ENCODE measurements at regions not wholly inside any gene's neighbourhood (a gene's known extent, or its start where the extent isn't known, plus 50 kb on each side); places are given as distances from the start of the nearest gene placed in this dataset.

DNA sequence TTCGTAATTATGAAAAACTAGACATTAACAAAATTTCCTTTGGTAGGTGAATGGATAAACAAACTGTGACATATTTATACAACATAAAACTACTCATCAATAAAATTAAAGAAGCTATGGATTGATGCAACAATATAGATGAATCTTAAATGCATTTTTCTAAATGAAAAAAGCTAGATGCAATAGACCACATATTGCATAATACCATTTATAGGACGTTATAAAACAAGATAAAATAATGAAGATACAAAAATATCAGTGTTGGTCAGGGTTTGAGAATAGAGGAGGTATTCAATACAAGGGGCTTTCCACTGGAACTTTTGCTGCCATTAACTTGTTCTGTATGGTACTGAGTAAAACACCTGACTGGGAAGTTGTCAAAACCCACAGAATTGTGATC, 314.4 kb downstream of the GRB14 start:
- Histone ChIP-seq H3K36me3 (ENCODE audit: control insufficient read depth, insufficient read depth, low read length) (no peaks in the 10 kb centered on the region), H3K27me3 (ENCODE audit: control insufficient read depth, insufficient read depth, low read length) (no peaks in the 10 kb centered on the region), H3K4me3 (ENCODE audit: low read depth, low read length) (no peak overlapping the region)
- TF ChIP-seq, protein P1, sequence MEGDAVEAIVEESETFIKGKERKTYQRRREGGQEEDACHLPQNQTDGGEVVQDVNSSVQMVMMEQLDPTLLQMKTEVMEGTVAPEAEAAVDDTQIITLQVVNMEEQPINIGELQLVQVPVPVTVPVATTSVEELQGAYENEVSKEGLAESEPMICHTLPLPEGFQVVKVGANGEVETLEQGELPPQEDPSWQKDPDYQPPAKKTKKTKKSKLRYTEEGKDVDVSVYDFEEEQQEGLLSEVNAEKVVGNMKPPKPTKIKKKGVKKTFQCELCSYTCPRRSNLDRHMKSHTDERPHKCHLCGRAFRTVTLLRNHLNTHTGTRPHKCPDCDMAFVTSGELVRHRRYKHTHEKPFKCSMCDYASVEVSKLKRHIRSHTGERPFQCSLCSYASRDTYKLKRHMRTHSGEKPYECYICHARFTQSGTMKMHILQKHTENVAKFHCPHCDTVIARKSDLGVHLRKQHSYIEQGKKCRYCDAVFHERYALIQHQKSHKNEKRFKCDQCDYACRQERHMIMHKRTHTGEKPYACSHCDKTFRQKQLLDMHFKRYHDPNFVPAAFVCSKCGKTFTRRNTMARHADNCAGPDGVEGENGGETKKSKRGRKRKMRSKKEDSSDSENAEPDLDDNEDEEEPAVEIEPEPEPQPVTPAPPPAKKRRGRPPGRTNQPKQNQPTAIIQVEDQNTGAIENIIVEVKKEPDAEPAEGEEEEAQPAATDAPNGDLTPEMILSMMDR (IDR thresholded peaks at IDR 0.05; ENCODE audit: insufficient read depth, low read length, severe bottlenecking) = no peak
- no peak for DNase-seq (ENCODE audit: low read depth)
- FAIRE-seq = no peak

DNA sequence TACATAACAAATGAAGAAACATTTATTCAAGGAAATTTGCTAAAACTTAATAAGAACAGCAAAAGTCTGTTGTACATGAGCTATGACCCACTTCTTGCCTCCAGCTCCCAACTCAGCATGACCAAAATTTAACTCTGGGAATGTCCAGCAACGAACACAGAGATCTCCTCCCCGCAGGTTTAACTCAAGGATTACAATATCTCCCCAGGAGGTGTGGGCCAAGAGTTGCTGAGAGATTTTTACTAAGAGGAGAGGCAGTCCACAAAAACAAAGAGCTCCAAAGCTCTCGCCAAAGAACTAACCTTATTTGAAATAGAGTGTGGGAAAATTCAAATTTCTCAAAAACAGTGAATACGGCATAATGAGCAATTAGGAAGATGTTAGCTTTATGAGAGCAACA, 318.5 kb downstream of the GRB14 start:
- Histone ChIP-seq H3K27me3 (ENCODE audit: control insufficient read depth, insufficient read depth, low read length) (no peaks in the 10 kb centered on the region), H3K36me3 (ENCODE audit: control insufficient read depth, insufficient read depth, low read length) (no peaks in the 10 kb centered on the region), H3K4me3 (ENCODE audit: low read depth, low read length) (no peak overlapping the region)
- TF ChIP-seq, protein P1 (IDR thresholded peaks at IDR 0.05; ENCODE audit: insufficient read depth, low read length, severe bottlenecking) = no peak
- DNase-seq (ENCODE audit: low read depth) = no peak
- FAIRE-seq = no peak

DNA sequence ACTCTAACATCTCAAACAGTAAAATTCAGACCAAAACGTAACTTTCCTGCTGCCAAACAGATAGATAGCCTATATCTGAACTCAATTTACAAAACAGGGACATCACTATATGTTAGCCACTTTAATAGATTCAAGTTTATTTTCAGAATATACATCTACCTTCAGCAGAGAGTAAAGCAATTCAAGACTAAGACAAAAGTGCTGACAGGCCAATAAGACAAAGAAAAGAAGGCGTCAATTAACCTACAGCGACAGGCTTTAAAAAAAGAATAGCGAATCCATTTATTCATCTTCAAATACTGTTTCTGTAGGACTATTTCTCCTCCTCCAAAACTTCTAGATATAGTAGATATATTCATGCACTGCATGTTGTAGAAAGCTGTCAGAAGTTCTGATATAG, 333.0 kb downstream of the GRB14 start:
- H3K27me3 ChIP-seq (ENCODE audit: control insufficient read depth, insufficient read depth, low read length) = no peaks in the 10 kb centered on the region
- DNase-seq (ENCODE audit: low read depth) (no peak), FAIRE-seq (no peak)
- no peaks in the 10 kb centered on the region for H3K36me3 ChIP-seq (ENCODE audit: control insufficient read depth, insufficient read depth, low read length)
- H3K4me3 ChIP-seq (ENCODE audit: low read depth, low read length) = no peak overlapping the region
- TF ChIP-seq, protein P1 (IDR thresholded peaks at IDR 0.05; ENCODE audit: insufficient read depth, low read length, severe bottlenecking) = no peak

DNA sequence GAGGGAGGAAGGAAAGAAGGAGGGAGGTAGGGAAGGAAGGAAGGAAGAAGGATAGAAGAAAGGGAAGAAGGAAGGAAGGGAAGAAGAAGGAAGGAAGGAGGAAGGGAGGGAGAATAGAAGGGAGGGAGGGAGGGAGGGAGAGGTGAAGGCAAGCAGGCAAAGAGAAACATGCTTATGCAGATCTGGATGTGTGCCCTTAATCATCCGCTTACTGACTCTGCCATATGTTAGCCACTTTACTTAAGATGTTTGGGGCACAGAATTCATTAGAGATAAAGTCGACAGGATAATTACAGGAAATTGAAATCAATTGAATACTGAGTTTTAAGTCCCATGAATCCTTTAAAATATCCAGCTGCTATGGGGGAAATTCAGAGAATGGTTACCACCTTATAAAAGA, 334.2 kb downstream of the GRB14 start:
- TF ChIP-seq, protein P1 (IDR thresholded peaks at IDR 0.05; ENCODE audit: insufficient read depth, low read length, severe bottlenecking) = no peak

DNA sequence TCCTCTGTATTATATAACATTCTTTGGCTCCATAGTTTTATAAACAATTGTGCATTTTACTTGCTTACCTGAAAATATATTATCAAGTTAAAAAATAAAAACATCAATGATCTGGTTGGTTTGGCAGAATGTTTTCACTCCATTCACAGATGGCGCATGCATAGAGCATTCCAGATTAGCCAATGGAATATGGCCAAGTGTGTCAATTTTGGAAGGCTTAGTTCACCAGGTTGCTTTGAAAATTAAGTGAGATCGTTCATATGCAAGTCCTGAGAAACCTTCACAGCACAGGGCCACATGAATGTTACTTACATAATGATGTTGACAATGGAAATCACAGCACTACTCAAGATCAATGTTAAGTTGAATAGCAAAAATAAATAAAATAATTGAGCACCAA, 335.7 kb downstream of the GRB14 start:
- Histone ChIP-seq H3K4me3 (ENCODE audit: low read depth, low read length) (no peak overlapping the region), H3K27me3 (ENCODE audit: control insufficient read depth, insufficient read depth, low read length) (no peaks in the 10 kb centered on the region), H3K36me3 (ENCODE audit: control insufficient read depth, insufficient read depth, low read length) (no peaks in the 10 kb centered on the region)
- TF ChIP-seq, protein P1 (IDR thresholded peaks at IDR 0.05; ENCODE audit: insufficient read depth, low read length, severe bottlenecking) = no peak
- FAIRE-seq = no peak
- DNase-seq (ENCODE audit: low read depth) = no peak

More for the DNA sequence above, 334.2 kb downstream of the GRB14 start:
- DNase-seq (ENCODE audit: low read depth) = no peak
- FAIRE-seq = no peak
- Histone ChIP-seq H3K27me3 (ENCODE audit: control insufficient read depth, insufficient read depth, low read length) (no peaks in the 10 kb centered on the region), H3K4me3 (ENCODE audit: low read depth, low read length) (no peak overlapping the region), H3K36me3 (ENCODE audit: control insufficient read depth, insufficient read depth, low read length) (no peaks in the 10 kb centered on the region)

DNA sequence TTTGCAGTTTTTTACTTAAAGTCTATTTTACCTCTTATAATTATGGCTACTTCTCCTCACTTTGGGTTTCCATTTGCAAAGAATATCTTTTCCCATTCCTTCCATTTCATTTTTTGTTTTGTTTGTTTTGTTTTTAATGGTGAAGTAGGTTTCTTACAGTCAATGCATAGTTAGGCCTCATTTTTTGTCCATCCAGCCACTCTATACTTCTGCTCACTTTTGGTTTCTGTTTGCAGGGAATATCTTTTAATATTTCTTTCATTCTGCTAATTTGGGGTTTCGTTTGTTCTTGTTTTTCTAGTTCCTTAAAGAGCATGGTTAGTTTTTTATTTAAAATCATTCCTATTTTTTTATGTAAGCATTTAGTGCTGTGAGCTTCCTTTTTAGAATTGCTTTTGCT, 339.4 kb downstream of the GRB14 start:
- DNase-seq (ENCODE audit: low read depth) (no peak), FAIRE-seq (no peak)
- TF ChIP-seq, protein P1 (IDR thresholded peaks at IDR 0.05; ENCODE audit: insufficient read depth, low read length, severe bottlenecking) = no peak
- Histone ChIP-seq H3K36me3 (ENCODE audit: control insufficient read depth, insufficient read depth, low read length) (no peaks in the 10 kb centered on the region), H3K27me3 (ENCODE audit: control insufficient read depth, insufficient read depth, low read length) (no peaks in the 10 kb centered on the region), H3K4me3 (ENCODE audit: low read depth, low read length) (no peak overlapping the region)

Data from bronchial epithelial cell (primary cell).